ENCODE measurements at regions not wholly inside any gene's neighbourhood (a gene's known extent, or its start where the extent isn't known, plus 50 kb on each side); places are given as distances from the start of the nearest gene placed in this dataset.

DNA sequence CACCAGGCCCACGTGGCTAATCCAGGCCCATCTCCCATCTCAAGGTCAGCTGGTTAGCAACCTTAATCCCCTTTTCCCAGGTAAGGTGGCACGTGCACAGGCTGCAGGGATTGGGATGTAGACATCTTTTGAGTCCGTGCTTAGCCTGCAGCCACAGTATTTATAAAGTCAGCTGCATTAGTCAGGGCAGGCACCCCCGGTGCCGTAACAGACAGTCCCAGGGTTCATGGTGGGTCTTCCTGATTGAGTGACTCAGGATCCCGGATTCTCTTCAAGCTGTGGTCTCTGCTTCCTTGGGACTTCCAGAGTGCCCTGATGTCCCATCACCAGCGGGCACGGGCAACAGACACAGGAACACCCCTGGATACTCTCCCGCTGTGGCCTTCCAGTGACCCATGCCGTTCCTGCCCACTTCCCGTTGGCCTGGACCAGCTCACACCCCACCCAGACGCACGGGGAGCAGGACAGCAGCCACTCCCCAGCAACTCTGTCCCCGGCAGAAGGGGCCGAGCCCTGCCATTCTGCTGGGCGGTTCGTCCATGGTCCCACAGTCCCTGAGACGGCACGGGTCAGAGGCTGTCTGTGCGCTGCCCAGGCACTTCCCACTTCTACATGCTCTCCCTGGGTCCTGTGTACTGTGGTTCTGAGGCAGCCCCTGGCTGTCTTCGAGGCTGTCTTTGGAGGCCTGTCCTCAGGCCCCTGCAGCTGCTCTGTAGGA is 248.6 kb upstream of the GSE1 start:
- DNase-seq: no peak

DNA sequence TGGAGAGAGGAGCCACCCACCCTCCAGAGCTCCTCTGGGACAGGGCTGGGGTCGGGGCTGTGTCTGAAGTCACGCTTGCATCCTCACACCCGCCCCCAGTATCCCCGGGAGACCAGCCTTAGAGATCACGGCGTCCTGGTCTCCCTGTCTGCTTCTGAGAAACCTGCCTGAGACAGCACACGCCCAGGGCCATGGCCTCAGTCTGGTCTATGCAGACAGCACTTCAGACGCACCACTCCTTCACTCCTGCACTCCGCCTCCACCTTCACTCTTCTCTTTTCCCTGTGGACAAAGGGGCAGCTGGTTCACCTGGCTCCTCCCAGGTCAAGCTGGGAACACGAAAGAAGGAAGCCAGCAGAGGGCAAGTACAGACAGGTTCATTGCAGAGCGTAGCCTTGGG is 248.0 kb upstream of the GSE1 start:
- DNase-seq: no peak

DNA sequence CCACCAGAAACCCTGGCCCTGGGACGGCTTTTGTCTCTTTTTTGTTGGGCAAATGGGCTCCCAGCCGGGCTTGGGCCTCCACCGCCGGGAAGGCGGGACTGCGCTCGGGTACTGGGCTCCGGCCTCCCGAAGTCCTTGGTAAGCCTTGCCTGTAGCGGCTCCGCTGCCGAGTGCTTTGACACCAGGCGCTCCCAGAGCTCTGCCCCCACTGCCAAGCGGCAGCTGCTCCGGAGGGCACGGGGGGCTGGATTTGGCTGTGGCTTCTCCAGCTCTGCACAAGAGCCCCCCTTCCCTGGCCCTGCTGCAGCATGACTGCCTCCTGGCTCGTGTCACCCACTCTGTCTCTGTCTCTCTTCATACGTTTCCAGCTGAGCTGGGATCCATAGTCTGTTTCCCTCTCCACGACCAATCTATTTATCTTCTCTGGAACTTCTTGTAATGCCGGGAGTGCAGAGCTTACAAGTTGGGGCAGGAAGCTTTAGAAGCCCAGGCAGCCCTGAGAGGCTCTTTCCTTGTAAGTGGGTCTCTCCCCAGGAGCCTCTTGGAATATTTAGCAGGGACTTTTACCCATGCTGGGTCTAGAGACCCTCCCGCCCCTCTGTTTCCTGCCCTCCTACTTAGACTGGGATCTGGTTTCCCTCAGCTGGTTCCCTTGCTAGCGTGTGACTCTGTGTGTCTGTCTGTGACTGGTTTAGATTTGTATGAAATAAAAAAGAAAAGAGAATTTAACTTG is 246.9 kb upstream of the GSE1 start:
- no peak for DNase-seq

DNA sequence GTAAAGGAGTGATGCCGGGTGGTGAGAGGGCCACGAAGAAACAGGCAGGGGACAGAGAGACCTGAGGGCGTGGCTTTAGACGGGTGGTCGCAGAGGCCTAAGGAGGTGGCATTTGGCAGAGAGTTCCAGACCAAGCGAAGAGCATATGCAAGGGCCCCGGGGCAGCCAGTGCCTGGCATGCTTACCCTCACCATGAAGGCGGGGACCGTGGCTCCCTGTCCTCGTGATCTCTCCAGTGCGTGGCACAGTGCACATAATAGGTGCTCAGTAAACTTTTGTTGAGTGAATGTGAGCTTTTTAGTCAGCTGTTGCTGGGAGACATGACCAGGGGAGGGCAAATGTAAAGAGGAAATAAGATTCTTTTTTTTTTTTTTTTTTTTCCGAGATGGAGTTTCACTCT is 245.6 kb upstream of the GSE1 start:
- DNase-seq: no peak

DNA sequence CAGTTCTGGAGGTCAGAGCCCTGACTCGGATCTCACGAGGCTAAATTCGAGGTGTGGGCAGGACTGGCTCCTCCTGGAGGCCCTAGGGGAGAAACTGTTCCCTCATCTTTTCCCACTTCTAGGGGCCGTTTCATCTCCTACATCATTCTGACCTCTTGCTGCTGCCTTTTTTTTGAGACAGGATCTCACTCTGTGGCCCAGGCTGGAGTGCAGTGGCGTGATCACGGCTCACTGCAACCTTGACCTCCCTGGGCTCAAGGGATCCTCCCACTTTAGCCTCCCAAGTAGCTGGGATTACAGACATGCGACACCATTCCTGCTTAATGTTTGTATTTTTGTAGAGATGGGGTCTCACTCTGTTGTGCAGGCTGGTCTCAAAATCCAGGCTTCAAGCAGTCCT is 244.1 kb upstream of the GSE1 start:
- DNase-seq: no peak

DNA sequence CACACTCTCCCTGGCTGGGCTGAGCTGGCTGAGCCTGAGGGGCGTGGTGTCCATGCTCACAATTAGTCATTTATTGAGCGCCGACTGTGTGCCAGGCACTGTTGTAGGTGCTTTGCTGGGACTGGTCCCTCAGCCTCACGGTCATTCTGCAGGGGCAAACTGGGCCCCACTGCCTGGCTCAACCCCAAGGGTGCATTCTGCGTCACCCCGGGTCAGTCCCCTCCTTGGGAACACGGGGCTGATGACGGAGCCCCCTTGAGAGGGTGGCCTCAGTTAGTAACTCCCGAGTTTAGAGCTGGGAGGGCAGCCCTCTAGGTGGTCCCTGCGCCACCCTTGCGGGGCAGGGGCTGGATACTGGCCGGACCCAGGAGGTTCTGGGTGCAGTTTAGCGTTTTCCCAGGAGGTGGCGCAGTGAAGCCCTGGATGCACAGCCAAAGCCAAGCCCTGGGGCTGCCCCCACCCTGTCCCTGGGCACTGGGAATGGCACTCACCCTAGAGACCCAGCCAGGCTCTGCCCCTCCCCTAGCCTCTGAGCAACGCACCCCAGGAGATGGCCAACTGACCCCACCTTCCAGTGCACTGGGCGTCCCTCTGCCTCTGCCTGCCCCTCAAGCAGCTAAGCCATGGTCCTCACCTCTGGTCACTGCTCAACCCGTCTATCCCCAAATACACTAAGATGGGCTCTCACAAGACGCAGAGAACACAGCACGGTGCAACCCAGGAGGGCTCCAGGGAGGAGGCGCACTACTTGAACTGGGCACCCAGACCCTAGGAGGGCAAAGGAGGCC is 243.2 kb upstream of the GSE1 start:
- DNase-seq: no peak

DNA sequence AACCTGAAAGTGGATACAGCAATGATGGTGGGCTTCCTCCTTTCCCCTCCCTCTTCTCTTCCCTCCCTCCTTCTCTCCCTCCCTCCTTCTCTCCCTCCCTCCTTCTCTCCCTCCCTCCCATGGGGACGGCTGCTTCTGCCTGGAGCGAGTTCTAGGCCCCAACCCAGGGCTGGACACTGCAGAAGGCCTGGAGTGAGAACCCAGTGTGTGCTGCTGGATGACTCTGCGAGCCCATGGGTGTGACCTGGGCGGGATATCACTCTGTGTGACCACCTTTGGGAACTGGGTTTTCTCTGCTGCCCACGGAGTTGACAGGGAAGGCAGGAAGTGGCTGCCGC is 242.6 kb upstream of the GSE1 start:
- no peak for DNase-seq

DNA sequence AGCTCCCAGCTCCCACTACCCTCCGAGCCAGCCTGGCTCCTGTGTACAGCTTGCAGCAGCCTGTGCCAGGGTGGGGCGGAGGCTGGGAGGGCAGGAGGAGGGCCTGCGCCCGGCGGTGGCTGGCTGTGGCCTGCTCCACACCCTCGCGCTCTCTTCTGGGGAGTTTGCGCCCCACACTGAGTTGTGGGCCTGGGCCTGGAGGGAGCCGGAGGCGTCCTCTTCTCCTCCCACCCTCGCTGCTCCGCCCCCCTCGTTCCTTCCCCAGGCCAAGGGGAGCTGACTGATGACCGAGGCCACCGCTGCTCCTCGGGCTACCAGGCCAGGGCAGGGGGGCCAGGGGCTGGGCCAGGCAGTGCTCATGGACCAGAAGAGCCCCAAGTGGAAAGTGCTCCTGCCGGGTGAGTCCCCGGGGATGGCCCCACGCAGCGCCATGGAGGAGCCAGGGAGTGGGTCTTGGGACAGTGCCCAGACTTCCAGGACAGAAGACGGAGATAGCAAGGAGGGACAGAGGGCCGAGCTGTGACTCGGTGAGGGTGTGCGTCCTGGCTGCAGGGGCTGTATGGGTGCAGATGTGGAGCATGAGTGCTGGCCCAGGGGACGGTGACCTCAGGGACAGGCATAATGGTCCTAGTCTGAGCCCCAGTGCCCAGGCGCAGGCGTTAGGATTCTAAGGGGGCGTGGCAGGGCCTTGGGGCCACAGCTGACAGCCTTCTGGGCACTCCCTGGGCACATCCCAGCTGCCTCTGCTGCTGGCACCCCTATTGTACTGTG is 242.1 kb upstream of the GSE1 start:
- DNase-seq: no peak

DNA sequence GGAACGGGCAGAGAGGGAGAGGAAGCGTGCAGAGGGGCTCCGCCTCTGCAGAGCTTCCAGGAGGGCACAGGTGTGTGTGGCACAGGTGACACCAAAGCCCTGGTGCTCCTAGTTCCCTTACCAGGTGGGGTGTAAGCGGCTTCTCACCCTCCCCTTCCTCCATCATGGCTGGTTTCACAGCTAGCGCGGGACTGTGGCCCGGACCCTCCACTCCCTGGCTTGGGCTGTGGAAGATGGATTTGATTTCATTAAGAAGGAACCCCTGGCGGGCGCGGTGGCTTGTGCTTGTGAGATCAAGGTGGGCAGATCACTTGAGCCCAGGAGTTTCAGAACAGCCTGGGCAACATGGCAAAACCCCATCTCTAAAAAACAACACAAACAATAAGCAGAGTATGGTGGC is 241.2 kb upstream of the GSE1 start:
- no peak for DNase-seq

DNA sequence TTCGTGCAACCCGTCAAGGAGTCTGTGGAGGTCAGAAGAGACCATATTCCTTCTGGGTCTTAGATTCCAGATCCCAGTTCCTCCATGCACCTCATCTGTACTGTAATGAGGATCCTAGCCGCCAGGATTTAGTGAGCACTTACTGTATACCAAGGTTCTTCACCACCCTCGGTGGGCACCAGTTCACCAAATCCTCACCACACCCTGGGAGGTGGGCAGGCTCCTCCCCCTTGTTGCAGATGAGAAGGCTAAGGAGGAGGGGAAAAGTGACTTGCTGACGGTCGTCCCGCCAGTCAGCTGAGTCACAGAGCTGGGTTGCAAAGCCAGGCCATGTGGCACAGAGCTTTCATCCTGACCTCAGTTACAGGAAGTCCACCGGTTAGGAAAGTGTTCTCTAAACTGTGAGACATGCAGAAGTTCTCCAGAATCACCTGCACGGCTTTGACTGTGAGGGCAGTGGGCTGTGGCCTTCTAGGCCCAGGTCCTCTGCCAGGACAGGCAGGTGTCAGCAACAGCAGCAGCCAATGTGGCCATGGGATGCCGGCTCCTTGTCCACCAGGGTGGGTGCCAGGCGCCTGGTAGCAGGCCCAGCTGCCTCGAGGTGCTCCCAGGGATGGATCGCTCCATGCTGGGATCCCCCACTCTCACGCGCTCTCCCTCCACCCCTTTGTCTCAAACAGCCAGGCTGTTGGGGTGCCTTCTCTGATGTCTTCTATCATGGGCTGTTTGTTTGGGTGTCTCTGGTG is 240.3 kb upstream of the GSE1 start:
- no peak for DNase-seq

DNA sequence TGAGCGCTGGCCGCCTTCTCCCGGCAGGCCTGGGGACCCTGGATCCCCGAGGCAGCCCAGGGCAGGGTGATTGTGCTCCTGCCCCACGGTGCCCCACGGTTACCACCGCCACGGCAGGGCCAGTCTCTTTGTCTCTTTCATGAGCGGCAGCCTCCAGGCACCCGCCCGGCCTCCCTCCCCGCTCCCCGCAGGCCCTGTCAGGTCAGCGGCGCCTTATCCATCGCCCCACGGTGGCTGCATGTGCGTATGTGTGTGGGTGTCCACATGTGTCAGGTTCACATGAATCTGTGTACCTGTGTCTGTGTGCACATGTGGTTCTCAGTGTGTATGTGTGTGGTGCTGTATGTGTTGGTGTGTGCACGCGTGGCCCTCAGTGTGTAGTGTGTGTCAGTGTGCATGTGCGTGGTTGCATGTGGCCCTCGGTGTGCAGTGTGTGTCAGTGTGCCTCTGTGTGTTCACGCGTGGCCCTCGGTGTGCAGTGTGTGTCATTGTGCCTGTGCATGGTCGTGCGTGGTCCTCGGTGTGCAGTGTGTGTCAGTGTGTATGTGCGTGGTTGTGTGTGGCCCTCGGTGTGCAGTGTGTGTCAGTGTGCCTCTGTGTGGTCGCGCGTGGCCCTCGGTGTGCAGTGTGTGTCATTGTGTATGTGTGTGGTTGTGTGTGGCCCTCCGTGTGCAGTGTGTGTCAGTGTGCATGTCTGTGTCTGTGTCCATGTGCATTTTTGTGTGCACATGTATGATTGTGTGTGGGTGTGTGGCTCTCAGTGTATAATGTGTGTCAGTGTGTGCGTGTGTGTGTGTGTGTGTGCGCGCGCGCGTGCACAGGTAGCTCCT is 239.2 kb upstream of the GSE1 start:
- DNase-seq: no peak

DNA sequence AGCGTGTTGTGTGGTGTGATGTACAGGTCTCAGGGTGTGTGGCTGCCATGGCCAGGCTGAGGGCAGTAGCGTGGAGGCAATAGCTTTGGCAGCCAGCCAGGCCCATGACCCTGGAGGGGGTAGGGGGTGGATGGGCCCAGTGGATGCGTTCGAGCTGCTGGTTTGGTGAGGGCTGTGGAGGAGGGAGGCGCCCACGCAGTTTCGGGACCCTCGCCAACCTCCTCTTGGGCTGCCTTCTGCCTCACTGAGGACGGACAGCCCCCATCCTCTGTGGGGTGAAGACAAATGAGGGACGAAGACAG is 238.6 kb upstream of the GSE1 start:
- no peak for DNase-seq

DNA sequence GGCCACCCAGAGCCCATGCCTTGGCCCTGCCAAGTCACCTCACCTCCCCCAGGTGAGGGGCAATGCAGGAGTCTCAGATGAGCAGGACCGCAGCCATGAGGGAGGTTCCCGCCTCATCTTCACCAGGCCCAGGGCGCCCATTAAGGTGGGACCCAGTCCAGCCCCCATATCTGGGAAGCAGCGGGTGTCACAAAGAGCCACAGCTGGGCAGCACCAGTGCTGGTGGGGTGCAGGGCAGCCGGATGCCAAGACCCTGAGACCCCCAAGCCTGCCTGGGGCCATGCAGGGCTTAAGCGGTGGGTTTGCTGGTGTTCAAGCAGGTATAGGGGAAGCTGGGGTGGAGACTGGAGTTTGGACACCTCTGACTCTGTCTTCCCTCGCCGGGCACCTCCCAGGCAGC is 237.8 kb upstream of the GSE1 start:
- no peak for DNase-seq

DNA sequence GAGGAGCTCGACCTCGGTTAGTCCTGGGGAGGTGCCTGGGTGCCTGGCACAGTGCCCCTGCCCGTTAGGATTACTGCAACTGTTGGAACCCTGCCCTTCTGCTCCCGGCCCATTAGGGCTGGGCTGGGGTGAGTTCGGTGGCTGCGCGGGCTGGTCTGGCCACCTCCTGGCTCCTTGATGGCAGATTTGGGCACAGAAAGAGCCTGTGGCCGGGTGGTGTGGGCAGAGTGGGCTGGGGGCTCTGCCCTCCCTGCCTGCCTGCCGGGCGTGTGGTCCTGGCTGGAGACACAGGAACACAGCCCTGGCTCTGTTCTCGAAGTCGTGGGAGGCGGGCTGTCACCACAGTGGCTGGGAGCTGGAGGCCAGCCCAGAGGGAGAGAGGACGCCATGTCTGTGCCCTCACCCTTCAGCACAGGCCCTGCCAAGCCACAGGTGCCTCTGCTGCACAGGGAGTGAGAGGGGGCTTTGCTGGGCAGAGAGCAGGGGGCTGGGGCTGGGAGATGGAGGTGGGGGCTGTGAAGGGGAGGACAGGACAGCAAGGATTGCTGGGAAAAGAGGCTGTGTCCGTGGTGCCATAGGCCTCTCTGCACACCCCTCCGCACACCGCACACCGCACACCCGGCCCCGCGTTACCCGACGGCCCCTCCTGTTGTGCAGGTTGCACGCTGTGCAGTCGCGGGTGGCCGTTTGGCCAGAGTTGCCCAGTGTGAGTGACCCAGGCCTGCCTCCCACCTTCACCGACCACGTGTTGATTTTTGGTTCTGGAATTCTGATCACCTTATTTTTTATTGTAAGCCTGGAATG is 236.6 kb upstream of the GSE1 start:
- no peak for DNase-seq

DNA sequence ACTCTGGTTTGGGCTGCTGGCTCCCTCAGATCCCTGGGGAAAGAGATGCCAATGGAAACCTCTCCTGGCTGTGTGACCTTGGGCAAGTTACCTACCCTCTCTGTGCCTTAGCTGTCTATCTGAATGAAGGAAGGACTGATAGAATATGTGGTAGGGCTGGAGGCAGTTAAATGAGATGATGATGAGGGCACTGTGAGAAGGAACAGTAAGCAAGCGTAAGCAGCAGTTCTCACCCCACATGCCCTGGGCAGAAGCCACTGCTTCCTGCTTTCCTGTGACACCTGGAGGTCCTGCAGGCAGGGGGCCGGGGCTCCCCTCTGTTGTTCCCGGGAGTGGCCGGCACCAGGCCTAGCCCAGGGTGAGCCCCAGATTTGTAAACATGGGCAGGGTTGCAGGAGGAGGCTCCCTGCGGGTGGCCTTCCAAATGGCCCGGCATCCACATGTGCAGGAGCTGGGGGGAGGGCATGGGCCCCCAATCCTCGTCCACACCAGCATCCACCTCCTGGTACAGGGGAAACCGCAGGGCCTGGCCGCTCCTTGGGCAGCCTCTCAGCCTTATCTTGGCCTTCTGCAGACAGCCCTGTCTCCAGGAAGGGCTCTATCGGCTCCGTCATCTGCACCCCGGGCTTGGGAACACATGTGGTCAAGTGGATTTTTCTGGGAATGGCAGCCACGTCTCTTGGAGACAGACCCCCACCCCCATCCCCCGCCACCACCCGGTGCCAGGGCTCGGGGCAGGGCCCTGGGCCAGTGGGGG is 235.6 kb upstream of the GSE1 start:
- no peak for DNase-seq

DNA sequence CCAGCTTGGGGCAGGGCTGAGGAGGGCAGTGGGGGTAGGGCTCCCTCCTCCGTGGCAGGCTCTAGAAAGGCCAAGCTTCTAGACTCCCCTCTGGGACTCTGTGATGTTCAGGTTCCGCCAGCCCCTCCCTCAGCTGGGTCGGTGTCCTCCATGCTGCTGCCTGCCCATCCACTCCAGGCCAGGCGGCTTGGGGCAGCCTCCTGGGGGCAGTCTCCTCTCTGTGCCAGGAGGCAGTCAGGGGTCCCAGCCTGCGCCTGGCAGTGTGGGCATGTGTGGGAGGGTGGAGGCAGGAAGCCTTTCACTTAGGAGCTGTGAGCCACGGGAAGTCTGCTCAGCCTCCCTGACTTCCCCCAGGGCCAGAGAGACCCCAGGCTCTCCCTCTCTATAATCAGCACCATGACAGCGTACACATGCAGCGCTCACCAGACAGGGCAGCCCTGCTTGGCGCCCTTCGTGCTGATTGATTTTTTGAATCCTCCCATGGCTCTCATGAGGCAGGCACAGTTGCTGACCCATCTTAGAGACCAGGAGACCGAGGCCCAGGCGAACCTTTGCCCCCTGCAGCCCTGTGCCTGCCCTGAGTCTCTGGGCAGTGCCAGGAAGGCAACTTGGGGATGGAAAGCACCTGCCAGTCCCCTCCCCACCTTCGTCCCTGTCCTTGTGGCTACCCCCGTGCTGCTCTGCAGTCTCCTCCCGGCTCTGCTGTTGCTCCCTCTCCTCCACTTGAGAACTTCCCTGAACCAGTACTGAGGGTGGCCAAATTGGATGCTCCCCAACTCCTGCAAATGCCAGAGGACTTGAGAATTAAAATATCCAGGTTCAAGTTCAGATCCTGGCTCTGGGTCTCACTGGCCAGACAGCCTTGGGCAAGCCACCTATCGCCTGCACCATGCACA is 234.7 kb upstream of the GSE1 start:
- no peak for DNase-seq

DNA sequence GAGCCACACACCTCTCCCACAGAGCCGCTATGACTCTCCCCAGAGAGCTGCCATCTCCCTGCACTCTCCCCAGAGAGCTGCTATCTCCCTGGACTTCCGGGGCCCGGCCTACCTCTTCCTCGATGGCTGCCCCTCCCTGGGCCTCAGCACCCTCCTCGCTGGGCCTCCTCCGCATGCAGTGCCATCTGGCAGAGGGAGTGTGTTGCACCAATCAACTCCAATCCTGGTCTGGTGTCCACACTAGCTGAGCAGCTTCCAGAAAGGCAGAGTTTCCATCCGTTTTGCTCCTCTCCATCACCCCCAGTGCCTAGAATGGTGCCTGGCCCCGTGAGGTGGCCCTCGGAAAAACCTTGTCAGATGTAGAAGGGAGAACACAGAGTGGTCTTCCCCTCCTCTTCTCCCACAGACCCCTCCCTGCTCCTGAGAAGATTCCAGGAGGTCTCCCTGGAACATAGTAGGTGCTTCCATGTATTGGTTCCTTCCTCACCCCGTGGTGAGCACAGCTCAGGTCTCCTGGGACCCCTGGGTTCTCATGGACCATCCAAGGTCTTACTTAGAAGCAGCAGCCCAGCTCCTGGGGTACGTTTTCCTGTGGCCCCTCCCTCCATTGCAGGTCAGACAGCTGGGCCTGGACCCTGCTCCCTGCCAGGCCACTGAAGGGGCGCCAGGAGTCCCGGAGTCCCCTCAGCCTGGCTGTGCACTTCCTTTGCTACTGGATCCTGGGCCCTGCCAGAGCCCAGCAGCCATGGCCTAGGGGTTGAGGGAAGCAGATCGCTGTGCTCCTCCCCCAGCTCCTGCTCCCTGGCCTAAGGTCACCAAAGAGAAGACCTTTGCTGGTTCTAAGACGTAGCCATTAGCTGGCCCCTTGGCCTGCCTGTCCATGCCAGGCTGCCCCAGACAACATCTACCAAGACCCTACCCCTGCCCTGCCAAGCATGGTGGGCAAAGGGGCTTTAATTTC is 233.8 kb upstream of the GSE1 start:
- no peak for DNase-seq

DNA sequence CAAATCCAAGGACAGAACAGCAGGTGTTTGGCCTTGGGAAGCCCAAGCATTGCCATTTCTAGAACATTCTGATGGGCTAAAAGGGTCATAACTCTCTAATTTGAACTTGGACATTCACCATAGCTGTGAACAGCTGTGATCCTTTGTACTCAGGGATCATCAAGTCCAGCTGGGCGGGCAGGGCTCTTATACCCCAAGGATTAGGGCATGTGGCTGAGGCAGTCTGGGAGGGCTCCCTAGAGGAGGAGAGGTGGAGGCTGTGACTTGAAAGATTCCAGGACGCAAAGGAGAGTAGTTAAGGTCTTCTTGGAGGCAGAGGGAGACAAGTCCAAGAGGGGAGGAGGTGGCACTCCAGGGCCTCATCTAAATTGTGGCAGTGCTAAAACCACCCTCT is 233.1 kb upstream of the GSE1 start:
- DNase-seq: no peak

Data from activated gamma-delta T cell (primary cell).